GM12878 (cell line): ENCODE measurements at regions not wholly inside any gene's neighbourhood (a gene's known extent, or its start where the extent isn't known, plus 50 kb on each side); places are given as distances from the start of the nearest gene placed in this dataset.

ENCODE experiments used
- ATAC-seq: fragments of 200-7000 bp; cut with Tn5 transposase; 3 replicates; pipeline ENCODE4 v1.9.1; 2020; ENCODE audit warnings: mild to moderate bottlenecking, moderate library complexity
- BruUV-seq: library from RNA; stranded (reverse); fragments of 400-500 nt; replicated peaks from 2 replicates; lab custom pipeline; 2021; lab: Mats Ljungman, UMichigan
- CTCF ChIA-PET: fragments of 300-600 bp; sonication (Branson Sonifier 250); formaldehyde crosslinking; extraction: SDS; loops from one replicate; lab custom pipeline; 2021; ENCODE audit warnings: inconsistent platforms; lab: Yijun Ruan, JAX
- POLR2A ChIA-PET: fragments of 350-600 bp; formaldehyde crosslinking; extraction: SDS; loops from one replicate; lab custom pipeline; 2021; ENCODE audit warnings: inconsistent platforms; lab: Charles Lee
- RAD21 ChIA-PET: fragments of 300-600 bp; sonication (Branson Sonifier 250); formaldehyde crosslinking; loops from one replicate; lab custom pipeline; 2023; ENCODE audit warnings: antibody characterized with exemption; ENCODE audit not compliant: unreplicated experiment; lab: Charles Lee
- SMC1A ChIA-PET: fragments of 300-600 bp; sonication (Branson Sonifier 250); formaldehyde crosslinking; loops from one replicate; lab custom pipeline; 2023; ENCODE audit not compliant: unreplicated experiment, uncharacterized antibody; lab: Charles Lee
- DNase-seq: peaks from one replicate; pipeline ENCODE4 v3.0.0-alpha.2; 2011; ENCODE audit warnings: low read depth, low spot score
- FAIRE-seq: peaks from 3 replicates; lab custom pipeline; 2011; peaks lifted over from hg19 to GRCh38; lab: Jason Lieb, UNC
- H2AFZ ChIP-seq: 2 replicates; pipeline ENCODE4 v1.6.0; 2011; ENCODE audit warnings: low read depth, low read length, control low read depth; ENCODE audit not compliant: control insufficient read depth
- H3K27ac ChIP-seq: 2 replicates; pipeline ENCODE4 v1.5.1; 2011; ENCODE audit warnings: control low read depth; ENCODE audit not compliant: control insufficient read depth, insufficient read depth
- H3K27me3 ChIP-seq, 2 experiments: replicated peaks in 1 of 2; 2 replicates each; pipeline versions ENCODE4 v1.6.0 to v1.6.1; 2011; ENCODE audit warnings: low read length in 1 of 2; ENCODE audit not compliant: control insufficient read depth in 2 of 2, insufficient read depth in 2 of 2
- H3K36me3 ChIP-seq, 2 experiments: 2 replicates each; pipeline ENCODE4 v1.5.1; 2011; ENCODE audit warnings: low read length in 1 of 2; ENCODE audit not compliant: control insufficient read depth in 2 of 2, insufficient read depth in 2 of 2
- H3K4me1 ChIP-seq: 2 replicates; pipeline ENCODE4 v1.6.1; 2011; ENCODE audit warnings: mild to moderate bottlenecking, low read length, moderate library complexity, mixed read lengths; ENCODE audit not compliant: control insufficient read depth, insufficient read depth
- H3K4me2 ChIP-seq: 2 replicates; pipeline ENCODE4 v1.6.0; 2011; ENCODE audit warnings: control low read depth; ENCODE audit not compliant: control insufficient read depth, insufficient read depth
- H3K4me3 ChIP-seq: fragments of 200-600 bp; sonication (generic); 2 replicates; pipeline ENCODE4 v1.5.1; 2016
- H3K79me2 ChIP-seq: 2 replicates; pipeline ENCODE4 v1.6.0; 2011; ENCODE audit warnings: low read length; ENCODE audit not compliant: control insufficient read depth, insufficient read depth
- H3K9ac ChIP-seq: 2 replicates; pipeline ENCODE4 v1.8.0; 2011; ENCODE audit warnings: low read length, control low read depth, mixed read lengths; ENCODE audit not compliant: control insufficient read depth, insufficient read depth
- H3K9me3 ChIP-seq: replicated peaks from 3 replicates; pipeline ENCODE4 v1.5.1; 2011; ENCODE audit warnings: mild to moderate bottlenecking, low read length; ENCODE audit not compliant: control insufficient read depth, insufficient read depth
- H4K20me1 ChIP-seq: 2 replicates; pipeline ENCODE4 v1.6.0; 2011; ENCODE audit not compliant: control insufficient read depth, insufficient read depth
- BCLAF1 ChIP-seq: fragments of 450-650 bp; IDR thresholded peaks from 2 replicates; pipeline ENCODE4 v1.6.1; 2017; ENCODE audit warnings: antibody characterized with exemption, mild to moderate bottlenecking, moderate library complexity
- IKZF2 ChIP-seq, 2 experiments: fragments of 450-650 bp; IDR thresholded peaks; 2 replicates each; pipeline ENCODE4 v1.6.1; 2017; ENCODE audit warnings: mild to moderate bottlenecking in 2 of 2, moderate library complexity in 2 of 2
- MLLT1 ChIP-seq: fragments of 450-650 bp; IDR thresholded peaks from 2 replicates; pipeline ENCODE4 v1.6.1; 2016; ENCODE audit warnings: mild to moderate bottlenecking
- ZNF687 ChIP-seq: fragments of 450-650 bp; IDR thresholded peaks from 2 replicates; pipeline ENCODE4 v1.6.1; 2017; ENCODE audit warnings: mild to moderate bottlenecking, moderate library complexity
- ZSCAN29 ChIP-seq: fragments of 450-650 bp; IDR thresholded peaks from 2 replicates; pipeline ENCODE4 v1.6.1; 2017; ENCODE audit warnings: mild to moderate bottlenecking, moderate library complexity
- WGBS: methylation state at CpG from one replicate; pipeline ENCODE4 v1.1.6; 2016; ENCODE audit warnings: low lambda C conversion rate; ENCODE audit not compliant: insufficient replicate concordance, insufficient coverage; ENCODE audit errors: missing lambda C conversion rate; 5-methylcytosine and 5-hydroxymethylcytosine counted together
- in situ Hi-C: fragments of 300-500 bp; cut with MboI; formaldehyde crosslinking; loops from 9 replicates; pipeline ENCODE4 v1.14.3; 2018; ENCODE audit warnings: mixed read lengths
- intact Hi-C: fragments of 100-400 bp; cut with micrococcal nuclease; formaldehyde crosslinking; loops from one replicate; pipeline ENCODE4 v1.14.2; 2022; ENCODE audit not compliant: unreplicated experiment

- Histone ChIP-seq H3K27me3 (no peaks in the 10 kb centered on the region), H3K4me3 (no peak overlapping the region), H3K27ac (no peak overlapping the region), H3K79me2 (no peaks in the 10 kb centered on the region), H3K9me3 (no peaks in the 10 kb centered on the region; the same call in 2 of the 3 replicates), H3K36me3 (no peaks in the 10 kb centered on the region), H4K20me1 (no peaks in the 10 kb centered on the region), H2AFZ (no peak overlapping the region), H3K4me1 (no peaks in the 10 kb centered on the region), H3K9ac (no peak overlapping the region), H3K4me2 (no peak overlapping the region)
- intact Hi-C loops (no loop called here), in situ Hi-C loops (no loop called here)
- RAD21 ChIA-PET = no interaction called here
- DNase-seq = no peak
- POLR2A ChIA-PET = interaction anchor here (0.6 kb wide), 1 partner anchor 59 kb away, joined by 4 read pairs; no protein-coding TSS in a partner anchor
- FAIRE-seq = no peak
- TF ChIP-seq BCLAF1 = no peak
- TF ChIP-seq IKZF2 (IDR thresholded peaks at IDR 0.05) = no peak
- no peak for TF ChIP-seq ZSCAN29
- TF ChIP-seq ZNF687 = no peak
- no peak for TF ChIP-seq MLLT1
- CTCF ChIA-PET = interaction anchor here (0.6 kb wide), 2 partner anchors 12 to 1430 kb away, joined by 3 read pairs; no protein-coding TSS in a partner anchor
- no TSS peak for BruUV-seq
- SMC1A ChIA-PET = no interaction called here
- ATAC-seq = no peak
- 0% methylated on average over 2 of the region's 2 CpGs for WGBS
These were observed 606.0 kb downstream of the KCNH5 start for GRCh38 chr14:62439210-62439609.
